Esophagus muscularis mucosa (tissue), 3 donors: ENCODE measurements at regions not wholly inside any gene's neighbourhood (a gene's known extent, or its start where the extent isn't known, plus 50 kb on each side); places are given as distances from the start of the nearest gene placed in this dataset.

ENCODE experiments used
- CTCF ChIP-seq, 3 experiments: fragments of 200-600 bp in 2 of 3; fragments of 450-650 bp in 1 of 3; sonication (generic) in 2 of 3; IDR thresholded peaks; one replicate each; pipeline ENCODE4 v1.5.1; 2017 to 2019; ENCODE audit warnings: antibody characterized with exemption in 3 of 3, mild to moderate bottlenecking in 2 of 3, moderate library complexity in 1 of 3
- POLR2A ChIP-seq: fragments of 450-650 bp; IDR thresholded peaks from one replicate; pipeline ENCODE4 v1.6.1; 2017; ENCODE audit warnings: antibody characterized with exemption, moderate library complexity, mild to moderate bottlenecking, low read depth

- TF ChIP-seq CTCF (IDR thresholded peaks at IDR 0.05): no peak
- no peak for TF ChIP-seq POLR2A
Measured at GRCh38 chr5:142213077-142213476, 104.5 kb downstream of the NDFIP1 start.
